ENCODE measurements at regions not wholly inside any gene's neighbourhood (a gene's known extent, or its start where the extent isn't known, plus 50 kb on each side); places are given as distances from the start of the nearest gene placed in this dataset.
"Not testable (repeated sequence)": the region's sequence is repeated elsewhere in the genome, so short reads cannot be mapped to it uniquely, and the experiment has no call there.

DNA sequence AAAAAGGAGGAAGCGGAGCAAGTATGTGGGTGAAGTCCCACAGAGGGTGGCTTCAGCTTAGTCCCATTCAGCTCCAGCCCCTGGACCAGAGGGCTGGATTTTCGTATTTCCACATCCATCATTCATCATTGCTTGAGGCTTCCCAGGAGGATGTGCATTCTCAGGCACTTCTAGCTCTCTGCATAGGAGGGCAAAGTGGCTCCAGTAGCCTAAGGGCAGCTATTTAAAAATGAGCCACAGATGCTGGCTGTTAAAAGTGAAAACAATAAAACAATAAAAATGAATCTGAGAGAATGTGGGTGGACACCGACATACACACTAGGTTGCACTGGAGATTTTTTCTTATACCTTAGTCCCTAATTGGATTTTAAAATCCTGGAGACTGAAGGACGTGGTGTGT is 629.2 kb upstream of the ZNF385D start:
- ATAC-seq (no peak), DNase-seq (ENCODE audit: low read depth in 1 of 2, low spot score in 1 of 2) (no peak), FAIRE-seq (no peak)
- CTCF ChIA-PET = no interaction called here
- H3K9me3 ChIP-seq = no peaks in the 10 kb centered on the region
- H3K4me2 ChIP-seq = no peak overlapping the region
- no peak for TF ChIP-seq FOXS1 (CRISPR knock-in tag; IDR thresholded peaks at IDR 0.05)
- no peak for TF ChIP-seq FOSB (CRISPR knock-in tag; IDR thresholded peaks at IDR 0.05)
- TF ChIP-seq RAD21 (conservative IDR thresholded peaks at IDR 0.05 in 1 of 2, IDR thresholded peaks at IDR 0.05 in 1 of 2) = no peak
- TF ChIP-seq KDM5A (IDR thresholded peaks at IDR 0.05) = no peak
- no peak for TF ChIP-seq TP53 (CRISPR knock-in tag; IDR thresholded peaks at IDR 0.05)
- TF ChIP-seq BCL3 (IDR thresholded peaks at IDR 0.05) = no peak
- no peak for TF ChIP-seq CBX8 (IDR thresholded peaks at IDR 0.05)
- no peak for TF ChIP-seq RCOR1 (IDR thresholded peaks at IDR 0.05; ENCODE audit: low read depth, low read length)
- TF ChIP-seq, protein P1, sequence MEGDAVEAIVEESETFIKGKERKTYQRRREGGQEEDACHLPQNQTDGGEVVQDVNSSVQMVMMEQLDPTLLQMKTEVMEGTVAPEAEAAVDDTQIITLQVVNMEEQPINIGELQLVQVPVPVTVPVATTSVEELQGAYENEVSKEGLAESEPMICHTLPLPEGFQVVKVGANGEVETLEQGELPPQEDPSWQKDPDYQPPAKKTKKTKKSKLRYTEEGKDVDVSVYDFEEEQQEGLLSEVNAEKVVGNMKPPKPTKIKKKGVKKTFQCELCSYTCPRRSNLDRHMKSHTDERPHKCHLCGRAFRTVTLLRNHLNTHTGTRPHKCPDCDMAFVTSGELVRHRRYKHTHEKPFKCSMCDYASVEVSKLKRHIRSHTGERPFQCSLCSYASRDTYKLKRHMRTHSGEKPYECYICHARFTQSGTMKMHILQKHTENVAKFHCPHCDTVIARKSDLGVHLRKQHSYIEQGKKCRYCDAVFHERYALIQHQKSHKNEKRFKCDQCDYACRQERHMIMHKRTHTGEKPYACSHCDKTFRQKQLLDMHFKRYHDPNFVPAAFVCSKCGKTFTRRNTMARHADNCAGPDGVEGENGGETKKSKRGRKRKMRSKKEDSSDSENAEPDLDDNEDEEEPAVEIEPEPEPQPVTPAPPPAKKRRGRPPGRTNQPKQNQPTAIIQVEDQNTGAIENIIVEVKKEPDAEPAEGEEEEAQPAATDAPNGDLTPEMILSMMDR (IDR thresholded peaks at IDR 0.05) = no peak
- TF ChIP-seq CEBPB (IDR thresholded peaks at IDR 0.05) = no peak
- H3K4me3 ChIP-seq = no peak overlapping the region
- POLR2A ChIA-PET = no interaction called here
- no peak overlapping the region for H3K27ac ChIP-seq
- H3K4me1 ChIP-seq = no peaks in the 10 kb centered on the region
- 8% methylated on average over 4 of the region's 4 CpGs for WGBS (ENCODE audit: missing lambda C conversion rate)

- 20% methylated on average over 10 of the region's 10 CpGs for WGBS (ENCODE audit: missing lambda C conversion rate)
- POLR2A ChIA-PET, FAIRE-seq: not testable (repeated sequence)
These were observed 630.6 kb upstream of the ZNF385D start for GRCh38 chr3:22381564-22381963.

DNA sequence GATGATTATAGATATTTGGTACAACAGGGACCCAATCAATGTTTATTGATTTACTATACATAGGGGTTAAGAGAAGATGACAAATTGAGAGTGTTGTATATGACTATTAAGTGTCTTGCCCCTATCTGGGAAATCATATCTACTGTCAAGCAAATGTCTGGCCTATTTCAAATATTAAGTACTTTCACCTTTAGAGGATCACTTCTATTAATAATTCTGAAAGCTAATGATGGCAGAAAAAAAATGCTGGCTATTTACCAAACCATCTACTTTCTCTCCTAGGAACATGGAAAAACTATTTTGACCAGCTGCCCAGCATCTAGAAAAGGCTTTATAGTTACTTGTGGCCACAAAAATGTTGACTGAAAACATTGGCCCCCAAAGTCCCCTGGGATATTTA is 632.3 kb upstream of the ZNF385D start:
- Histone ChIP-seq H3K27ac (no peak overlapping the region), H3K4me2 (no peak overlapping the region), H3K9me3 (no peaks in the 10 kb centered on the region), H3K4me3 (no peak overlapping the region), H3K4me1 (no peaks in the 10 kb centered on the region)
- ChIA-PET POLR2A (no interaction called here), CTCF (no interaction called here)
- ATAC-seq (no peak), DNase-seq (ENCODE audit: low read depth in 1 of 2, low spot score in 1 of 2) (no peak), FAIRE-seq (no peak)
- TF ChIP-seq, protein P2, sequence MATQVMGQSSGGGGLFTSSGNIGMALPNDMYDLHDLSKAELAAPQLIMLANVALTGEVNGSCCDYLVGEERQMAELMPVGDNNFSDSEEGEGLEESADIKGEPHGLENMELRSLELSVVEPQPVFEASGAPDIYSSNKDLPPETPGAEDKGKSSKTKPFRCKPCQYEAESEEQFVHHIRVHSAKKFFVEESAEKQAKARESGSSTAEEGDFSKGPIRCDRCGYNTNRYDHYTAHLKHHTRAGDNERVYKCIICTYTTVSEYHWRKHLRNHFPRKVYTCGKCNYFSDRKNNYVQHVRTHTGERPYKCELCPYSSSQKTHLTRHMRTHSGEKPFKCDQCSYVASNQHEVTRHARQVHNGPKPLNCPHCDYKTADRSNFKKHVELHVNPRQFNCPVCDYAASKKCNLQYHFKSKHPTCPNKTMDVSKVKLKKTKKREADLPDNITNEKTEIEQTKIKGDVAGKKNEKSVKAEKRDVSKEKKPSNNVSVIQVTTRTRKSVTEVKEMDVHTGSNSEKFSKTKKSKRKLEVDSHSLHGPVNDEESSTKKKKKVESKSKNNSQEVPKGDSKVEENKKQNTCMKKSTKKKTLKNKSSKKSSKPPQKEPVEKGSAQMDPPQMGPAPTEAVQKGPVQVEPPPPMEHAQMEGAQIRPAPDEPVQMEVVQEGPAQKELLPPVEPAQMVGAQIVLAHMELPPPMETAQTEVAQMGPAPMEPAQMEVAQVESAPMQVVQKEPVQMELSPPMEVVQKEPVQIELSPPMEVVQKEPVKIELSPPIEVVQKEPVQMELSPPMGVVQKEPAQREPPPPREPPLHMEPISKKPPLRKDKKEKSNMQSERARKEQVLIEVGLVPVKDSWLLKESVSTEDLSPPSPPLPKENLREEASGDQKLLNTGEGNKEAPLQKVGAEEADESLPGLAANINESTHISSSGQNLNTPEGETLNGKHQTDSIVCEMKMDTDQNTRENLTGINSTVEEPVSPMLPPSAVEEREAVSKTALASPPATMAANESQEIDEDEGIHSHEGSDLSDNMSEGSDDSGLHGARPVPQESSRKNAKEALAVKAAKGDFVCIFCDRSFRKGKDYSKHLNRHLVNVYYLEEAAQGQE (IDR thresholded peaks at IDR 0.05) = no peak
- TF ChIP-seq CHD2 (IDR thresholded peaks at IDR 0.05; ENCODE audit: low read length, partially characterized antibody) (no peak), RFX5 (IDR thresholded peaks at IDR 0.05) (no peak)

More at GRCh38 chr3:22381564-22381963, 630.6 kb upstream of the ZNF385D start:
- ATAC-seq; DNase-seq (ENCODE audit: low read depth in 1 of 2, low spot score in 1 of 2); CTCF ChIA-PET; H3K4me1 ChIP-seq; H3K4me2 ChIP-seq; H3K4me3 ChIP-seq; H3K27ac ChIP-seq; H3K9me3 ChIP-seq: not testable (repeated sequence)

GRCh38 chr3:22386107-22386506 is 635.1 kb upstream of the ZNF385D start:
- FAIRE-seq (no peak), ATAC-seq (no peak), DNase-seq (ENCODE audit: low read depth in 1 of 2, low spot score in 1 of 2) (no peak)
- H3K4me3 ChIP-seq = no peak overlapping the region
- ChIA-PET CTCF (no interaction called here), POLR2A (no interaction called here)
- H3K4me1 ChIP-seq = no peaks in the 10 kb centered on the region
- H3K9me3 ChIP-seq = no peaks in the 10 kb centered on the region
- WGBS (ENCODE audit: missing lambda C conversion rate) = 2% methylated on average over 2 of the region's 2 CpGs
- H3K4me2 ChIP-seq = no peak overlapping the region
- H3K27ac ChIP-seq = no peak overlapping the region
- TF ChIP-seq USF2 (IDR thresholded peaks at IDR 0.05) (no peak), JUN (IDR thresholded peaks at IDR 0.05) (no peak), CBX8 (IDR thresholded peaks at IDR 0.05) (no peak), HOXB5 (CRISPR knock-in tag; IDR thresholded peaks at IDR 0.05) (no peak), CBX2 (IDR thresholded peaks at IDR 0.05; ENCODE audit: borderline replicate concordance, low read depth) (no peak), BHLHE40 (IDR thresholded peaks at IDR 0.05; ENCODE audit: low read depth, low read length) (no peak), RCOR1 (IDR thresholded peaks at IDR 0.05; ENCODE audit: low read depth, low read length) (no peak), MYC (IDR thresholded peaks at IDR 0.05; ENCODE audit: borderline replicate concordance, low read length) (no peak), ESRRA (IDR thresholded peaks at IDR 0.05; ENCODE audit: borderline replicate concordance, low read length) (no peak), BCL3 (IDR thresholded peaks at IDR 0.05) (no peak), FOXS1 (CRISPR knock-in tag; IDR thresholded peaks at IDR 0.05) (no peak)
